Panc1 (cell line): ENCODE measurements at regions not wholly inside any gene's neighbourhood (a gene's known extent, or its start where the extent isn't known, plus 50 kb on each side); places are given as distances from the start of the nearest gene placed in this dataset.

Experiments used
- REST ChIP-seq, 2 experiments: IDR thresholded peaks; 2 replicates each; pipeline ENCODE4 v1.6.1; 2011 to 2012; ENCODE audit warnings: low read depth in 2 of 2, control low read depth in 1 of 2, low read length in 1 of 2, mild to moderate bottlenecking in 1 of 2, moderate library complexity in 1 of 2; ENCODE audit not compliant: insufficient read depth in 1 of 2
- SIN3A ChIP-seq: IDR thresholded peaks from 2 replicates; pipeline ENCODE4 v1.6.1; 2012; ENCODE audit warnings: low read depth, mild to moderate bottlenecking, low read length, moderate library complexity, borderline replicate concordance; ENCODE audit not compliant: insufficient read depth
- TCF7L2 ChIP-seq: IDR thresholded peaks from 2 replicates; pipeline ENCODE4 v1.6.1; 2011; ENCODE audit warnings: mild to moderate bottlenecking, low read depth, low read length, inconsistent platforms
- TF ChIP-seq, protein P1 (sequence below): fragments of 450-650 bp; IDR thresholded peaks from 2 replicates; pipeline ENCODE4 v1.5.1; 2017; ENCODE audit warnings: mild to moderate bottlenecking

DNA sequence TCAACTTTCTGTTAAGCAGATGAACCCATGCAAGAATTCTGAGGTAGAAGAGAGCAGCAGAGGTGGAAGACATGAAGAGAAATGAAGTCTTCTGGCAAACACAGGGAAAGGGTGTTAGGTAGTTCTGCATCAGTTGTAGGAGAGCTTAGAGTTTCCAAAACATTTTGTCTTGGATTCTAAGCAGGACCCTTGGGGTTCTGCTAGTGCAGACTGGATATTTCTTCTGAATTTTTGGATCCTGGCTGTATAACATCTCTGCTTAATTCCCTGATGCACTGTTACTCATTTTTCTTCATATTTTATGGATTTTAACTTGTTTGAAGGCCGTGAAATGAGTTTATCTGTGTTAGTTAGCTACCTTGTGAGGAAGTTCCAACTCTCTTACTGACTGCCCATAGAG is 208.7 kb upstream of the SLC35G4 start:
- TF ChIP-seq SIN3A (no peak), REST (IDR thresholded peaks at IDR 0.05; ENCODE audit: insufficient read depth in 1 of 2, low read depth in 2 of 2, low read length in 1 of 2) (no peak), TCF7L2 (no peak)
- TF ChIP-seq, protein P1, sequence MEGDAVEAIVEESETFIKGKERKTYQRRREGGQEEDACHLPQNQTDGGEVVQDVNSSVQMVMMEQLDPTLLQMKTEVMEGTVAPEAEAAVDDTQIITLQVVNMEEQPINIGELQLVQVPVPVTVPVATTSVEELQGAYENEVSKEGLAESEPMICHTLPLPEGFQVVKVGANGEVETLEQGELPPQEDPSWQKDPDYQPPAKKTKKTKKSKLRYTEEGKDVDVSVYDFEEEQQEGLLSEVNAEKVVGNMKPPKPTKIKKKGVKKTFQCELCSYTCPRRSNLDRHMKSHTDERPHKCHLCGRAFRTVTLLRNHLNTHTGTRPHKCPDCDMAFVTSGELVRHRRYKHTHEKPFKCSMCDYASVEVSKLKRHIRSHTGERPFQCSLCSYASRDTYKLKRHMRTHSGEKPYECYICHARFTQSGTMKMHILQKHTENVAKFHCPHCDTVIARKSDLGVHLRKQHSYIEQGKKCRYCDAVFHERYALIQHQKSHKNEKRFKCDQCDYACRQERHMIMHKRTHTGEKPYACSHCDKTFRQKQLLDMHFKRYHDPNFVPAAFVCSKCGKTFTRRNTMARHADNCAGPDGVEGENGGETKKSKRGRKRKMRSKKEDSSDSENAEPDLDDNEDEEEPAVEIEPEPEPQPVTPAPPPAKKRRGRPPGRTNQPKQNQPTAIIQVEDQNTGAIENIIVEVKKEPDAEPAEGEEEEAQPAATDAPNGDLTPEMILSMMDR = no peak
